ENCODE measurements at regions not wholly inside any gene's neighbourhood (a gene's known extent, or its start where the extent isn't known, plus 50 kb on each side); places are given as distances from the start of the nearest gene placed in this dataset.

DNA sequence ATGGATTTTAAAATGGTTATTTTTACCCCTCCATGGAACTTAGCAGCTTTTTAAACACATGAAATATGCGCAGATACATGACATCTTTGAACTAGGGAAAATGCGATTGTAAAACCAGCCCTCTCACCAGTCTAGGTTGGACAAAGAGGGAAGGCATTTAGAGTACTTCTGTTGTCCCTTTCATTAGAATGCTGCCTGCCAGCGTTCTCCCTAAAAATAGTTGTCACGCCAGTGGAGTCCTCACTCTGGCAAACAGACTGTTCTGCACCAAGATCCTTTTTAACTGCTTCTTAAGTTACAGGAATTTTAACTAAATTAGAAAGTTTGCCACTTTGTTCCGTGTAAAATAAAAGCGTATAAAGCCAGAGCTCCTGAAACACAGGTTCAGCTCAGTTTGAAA lies 295.3 kb downstream of the VPS13C start (continued):
- no peak for TF ChIP-seq CTCF (IDR thresholded peaks at IDR 0.05 in 2 of 3, conservative IDR thresholded peaks at IDR 0.05 in 1 of 3; ENCODE audit: borderline replicate concordance in 1 of 3, insufficient read depth in 1 of 3, low read depth in 2 of 3, low read length in 2 of 3)
- no peak for TF ChIP-seq EZH2phosphoT487 (IDR thresholded peaks at IDR 0.05; ENCODE audit: borderline replicate concordance)
- TF ChIP-seq FOSL1 (IDR thresholded peaks at IDR 0.05; ENCODE audit: low read depth): no peak
- TF ChIP-seq ZFX (IDR thresholded peaks at IDR 0.05): no peak

DNA sequence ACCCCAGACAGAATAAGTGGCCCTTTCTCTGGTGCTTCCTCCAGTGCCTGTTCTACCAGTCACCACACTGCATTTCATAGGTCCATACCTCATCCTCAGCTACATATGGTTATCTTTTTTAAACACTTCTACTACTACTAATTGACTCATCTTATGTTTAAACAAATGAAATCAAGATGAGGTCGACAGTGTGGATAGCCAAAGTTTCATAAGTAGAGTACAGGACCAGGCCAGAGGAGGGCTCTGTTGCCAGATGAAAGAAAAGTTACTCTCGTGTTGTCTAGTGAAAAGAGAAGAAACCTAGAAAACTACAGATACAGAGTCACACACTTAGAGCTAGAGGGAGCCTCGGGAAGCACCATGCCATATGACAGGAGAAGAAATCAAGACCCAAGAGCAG lies 296.1 kb downstream of the VPS13C start:
- H3K4me3 ChIP-seq (replicated peaks in 1 of 2; ENCODE audit: low read depth in 1 of 2, low read length in 2 of 2): no peak overlapping the region
- H3K9me3 ChIP-seq (ENCODE audit: control insufficient read depth in 1 of 2, insufficient read depth in 1 of 2, low read depth in 1 of 2, low read length in 2 of 2): no peaks in the 10 kb centered on the region
- peaks cover 18% of the 10 kb centered on the region for H3K27me3 ChIP-seq (ENCODE audit: insufficient read depth, low read length)
- intact Hi-C loops (cut with micrococcal nuclease): no loop called here
- H4K20me1 ChIP-seq (ENCODE audit: insufficient read depth): no peaks in the 10 kb centered on the region
- TF ChIP-seq CEBPB (IDR thresholded peaks at IDR 0.05; ENCODE audit: low read depth) (no peak), ZBTB33 (IDR thresholded peaks at IDR 0.05; ENCODE audit: extremely low read depth, insufficient replicate concordance, low read length) (no peak), POLR2A (IDR thresholded peaks at IDR 0.05; ENCODE audit: borderline replicate concordance, extremely low read depth, insufficient read depth, insufficient read length) (no peak), TCF7L2 (IDR thresholded peaks at IDR 0.05; ENCODE audit: borderline replicate concordance, extremely low read depth, insufficient read depth, insufficient read length) (no peak), SP1 (IDR thresholded peaks at IDR 0.05; ENCODE audit: low read depth) (no peak), ZFX (IDR thresholded peaks at IDR 0.05) (no peak), ZNF274 (IDR thresholded peaks at IDR 0.05; ENCODE audit: low read depth, low read length) (no peak), SIN3A (IDR thresholded peaks at IDR 0.05; ENCODE audit: low read depth) (no peak), EZH2 (IDR thresholded peaks at IDR 0.05) (no peak), RAD21 (IDR thresholded peaks at IDR 0.05; ENCODE audit: low read depth) (no peak), CBX3 (IDR thresholded peaks at IDR 0.05; ENCODE audit: low read depth) (no peak), SRF (IDR thresholded peaks at IDR 0.05; ENCODE audit: low read depth) (no peak), EGR1 (IDR thresholded peaks at IDR 0.05; ENCODE audit: low read depth) (no peak), CTCF (IDR thresholded peaks at IDR 0.05 in 2 of 3, conservative IDR thresholded peaks at IDR 0.05 in 1 of 3; ENCODE audit: borderline replicate concordance in 1 of 3, insufficient read depth in 1 of 3, low read depth in 2 of 3, low read length in 2 of 3) (no peak), EZH2phosphoT487 (IDR thresholded peaks at IDR 0.05; ENCODE audit: borderline replicate concordance) (no peak)
- TF ChIP-seq, protein P1, sequence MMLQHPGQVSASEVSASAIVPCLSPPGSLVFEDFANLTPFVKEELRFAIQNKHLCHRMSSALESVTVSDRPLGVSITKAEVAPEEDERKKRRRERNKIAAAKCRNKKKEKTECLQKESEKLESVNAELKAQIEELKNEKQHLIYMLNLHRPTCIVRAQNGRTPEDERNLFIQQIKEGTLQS (IDR thresholded peaks at IDR 0.05): no peak
- H3K36me3 ChIP-seq (ENCODE audit: control insufficient read depth in 1 of 2, insufficient read depth in 2 of 2, low read length in 2 of 2): no peaks in the 10 kb centered on the region
- H3K9me2 ChIP-seq (ENCODE audit: insufficient read depth): no peaks in the 10 kb centered on the region
- no peak for DNase-seq (ENCODE audit: low read depth, low spot score)
- H2AFZ ChIP-seq (ENCODE audit: low read depth, low read length, poor library complexity, severe bottlenecking): no peak overlapping the region
- no peaks in the 10 kb centered on the region for H3K4me1 ChIP-seq (ENCODE audit: control insufficient read depth in 1 of 2, insufficient read depth in 2 of 2, low read length in 2 of 2)
- H3K4me2 ChIP-seq (ENCODE audit: low read length): no peak overlapping the region
- ChIA-PET CTCF (no interaction called here), POLR2A (no interaction called here), RAD21 (ENCODE audit: low non-redundant PET in 1 of 2, low total read pairs in 2 of 2, uncharacterized antibody in 2 of 2, unreplicated experiment in 2 of 2) (no interaction called here)
- BruUV-seq (replicated peaks): no TSS peak
- no peak overlapping the region for H3K9ac ChIP-seq (ENCODE audit: low read length)
- ATAC-seq: no peak
- H3K27ac ChIP-seq (ENCODE audit: low read depth, low read length): no peak overlapping the region
- H3K79me2 ChIP-seq (ENCODE audit: insufficient read depth, low read length): no peaks in the 10 kb centered on the region
